HG03039 (cell line): ENCODE measurements at regions not wholly inside any gene's neighbourhood (a gene's known extent, or its start where the extent isn't known, plus 50 kb on each side); places are given as distances from the start of the nearest gene placed in this dataset.

Source experiments
- ATAC-seq: cut with Tn5 transposase; IDR thresholded peaks from one replicate; pipeline ENCODE4 v1.9.1; 2021; ENCODE audit warnings: mild to moderate bottlenecking, moderate library complexity; ENCODE audit not compliant: unreplicated experiment

DNA sequence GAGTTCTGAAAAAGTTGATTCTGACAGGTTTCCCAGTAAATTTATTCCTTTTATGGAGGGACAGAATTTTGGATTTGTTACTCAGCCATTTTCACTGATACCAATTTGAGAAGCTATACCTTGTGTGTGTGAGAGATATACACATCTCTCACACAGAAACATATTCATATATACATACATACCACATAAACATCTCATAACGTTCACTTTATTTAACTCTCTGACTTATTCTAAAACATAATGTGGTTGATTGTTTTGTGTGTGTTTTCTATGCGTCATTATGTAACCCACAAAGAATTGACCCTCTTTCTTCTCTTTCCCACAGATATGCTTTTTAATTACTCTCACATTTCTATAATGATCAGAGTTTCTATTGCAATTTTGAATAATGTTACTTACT lies 570.8 kb upstream of the TLE4 start:
- no peak for ATAC-seq

DNA sequence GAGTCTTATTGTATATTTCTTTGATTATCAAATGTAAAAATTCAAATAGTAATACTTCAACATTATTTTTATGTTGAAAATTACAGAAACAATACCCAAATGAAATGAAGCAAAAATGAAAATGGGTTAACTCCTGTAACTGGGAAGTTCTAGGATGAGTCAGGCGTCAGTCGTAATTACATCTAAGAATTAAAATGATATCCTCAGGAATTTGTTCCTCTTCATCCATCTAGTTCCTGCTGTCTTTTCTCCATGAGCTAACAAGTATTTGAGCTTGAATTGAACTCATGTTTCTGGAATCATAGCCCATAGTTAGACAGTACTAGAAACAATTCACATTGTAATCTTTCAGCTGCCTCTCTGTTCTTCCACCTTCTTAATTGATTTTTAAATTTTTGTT lies 568.3 kb upstream of the TLE4 start:
- no peak for ATAC-seq

DNA sequence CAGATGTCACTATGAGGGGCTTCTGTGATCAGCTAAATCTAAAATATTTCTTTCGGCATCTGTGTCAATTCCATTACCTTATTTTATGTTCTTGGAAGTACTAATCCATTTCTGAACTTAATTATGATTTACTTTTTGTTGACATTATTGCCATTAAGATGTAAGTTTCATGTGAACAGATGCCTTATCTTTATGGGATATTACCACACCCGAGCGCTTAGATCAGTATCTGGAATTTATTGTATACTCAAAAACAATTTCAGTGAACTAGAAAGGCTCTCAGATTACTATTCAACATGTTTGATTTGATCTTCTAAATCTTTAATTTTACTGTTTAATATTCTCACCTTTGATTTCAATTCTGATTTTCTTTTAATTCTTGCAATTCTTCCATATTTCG lies 567.7 kb upstream of the TLE4 start:
- no peak for ATAC-seq

DNA sequence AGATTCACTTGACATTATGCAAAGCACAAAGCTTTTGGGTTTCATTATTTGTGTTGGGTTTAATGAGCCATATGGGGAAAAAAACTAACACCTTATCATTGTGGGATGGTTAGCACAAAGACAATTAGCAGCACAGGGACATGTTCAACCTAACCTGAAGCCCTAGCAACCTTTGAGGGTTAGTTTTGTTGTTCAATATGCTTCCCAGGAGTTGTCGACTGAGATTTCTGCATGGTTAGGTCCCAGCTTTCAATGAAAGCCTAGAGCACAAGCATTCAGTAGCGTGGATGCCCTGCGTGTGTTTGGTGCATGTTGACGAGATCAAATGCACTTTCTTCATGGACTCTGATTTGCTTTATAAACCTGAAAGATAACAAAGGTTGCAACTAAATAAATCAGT lies 565.2 kb upstream of the TLE4 start:
- ATAC-seq: no peak

DNA sequence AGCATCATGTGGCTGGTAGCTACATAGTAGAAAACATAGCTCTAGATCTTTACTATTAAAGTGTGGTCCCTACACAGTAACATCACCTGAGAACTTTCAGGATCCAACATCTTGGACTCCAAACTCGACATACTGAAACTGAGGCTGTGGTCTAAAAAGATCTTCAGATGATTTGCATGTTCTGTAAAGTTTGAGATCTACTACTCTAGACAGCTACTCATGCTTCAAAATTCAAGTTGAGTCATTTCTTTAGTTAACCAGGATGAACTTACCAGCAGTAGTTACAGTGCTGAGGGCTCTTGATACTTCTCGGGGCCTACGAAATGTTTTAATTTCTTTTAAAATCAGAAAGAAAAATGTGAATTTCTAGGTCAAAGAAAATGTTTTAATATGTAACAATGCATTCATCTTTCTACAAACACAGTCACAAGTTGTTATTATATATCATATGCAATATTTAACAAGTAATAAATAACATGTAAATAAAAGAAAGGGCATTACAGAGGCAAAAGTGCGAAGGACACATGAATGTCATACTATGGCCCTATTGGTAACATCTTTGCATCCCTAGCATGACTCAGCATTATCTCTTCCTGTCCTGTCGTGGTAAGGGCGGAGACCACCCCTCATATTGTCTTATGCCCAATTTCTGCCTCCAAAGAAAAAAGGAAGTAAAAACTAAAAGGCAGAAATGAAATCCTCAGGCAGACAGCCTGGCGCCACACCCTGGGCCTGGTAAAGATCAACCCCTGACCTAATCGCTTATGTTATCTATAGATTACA lies 563.9 kb upstream of the TLE4 start:
- peak; percentile 87 for ATAC-seq

DNA sequence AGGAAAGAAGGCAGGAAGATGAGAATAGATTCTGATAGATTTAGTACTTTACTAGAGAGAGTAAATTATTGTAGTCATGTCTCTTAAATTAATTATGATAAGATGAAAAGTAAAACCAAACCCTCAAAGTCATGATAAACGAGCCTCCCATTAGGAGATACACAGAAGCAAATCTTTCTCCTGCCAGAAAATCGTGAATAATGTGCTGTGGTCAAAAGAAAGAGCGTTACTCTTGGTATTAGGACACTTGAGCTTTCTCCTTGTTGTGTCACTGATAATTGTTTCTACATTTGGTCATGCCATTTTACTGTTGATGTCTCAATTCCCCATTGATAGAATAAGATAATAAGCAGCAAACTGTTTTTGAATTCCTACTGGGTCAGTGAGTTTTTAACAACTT lies 562.8 kb upstream of the TLE4 start:
- no peak for ATAC-seq

DNA sequence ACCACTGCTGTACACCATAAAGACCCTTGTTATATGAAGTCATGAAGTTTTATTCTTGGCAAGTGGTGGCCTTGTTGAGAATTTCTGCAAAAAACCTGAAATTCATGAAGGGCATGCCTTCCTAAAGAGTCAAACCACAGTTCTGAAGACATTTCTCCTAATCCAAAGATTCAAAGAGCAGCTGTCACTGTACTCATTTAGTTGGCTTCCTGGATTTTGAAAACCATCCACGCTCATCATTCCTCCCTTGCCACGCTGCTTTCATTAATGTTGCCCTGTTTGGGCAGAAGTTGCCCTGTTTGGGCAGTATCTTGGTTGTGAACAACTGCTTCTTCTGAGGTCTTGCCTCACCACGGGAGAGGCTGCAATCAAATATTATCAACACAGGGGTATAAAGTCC lies 560.3 kb upstream of the TLE4 start:
- no peak for ATAC-seq

DNA sequence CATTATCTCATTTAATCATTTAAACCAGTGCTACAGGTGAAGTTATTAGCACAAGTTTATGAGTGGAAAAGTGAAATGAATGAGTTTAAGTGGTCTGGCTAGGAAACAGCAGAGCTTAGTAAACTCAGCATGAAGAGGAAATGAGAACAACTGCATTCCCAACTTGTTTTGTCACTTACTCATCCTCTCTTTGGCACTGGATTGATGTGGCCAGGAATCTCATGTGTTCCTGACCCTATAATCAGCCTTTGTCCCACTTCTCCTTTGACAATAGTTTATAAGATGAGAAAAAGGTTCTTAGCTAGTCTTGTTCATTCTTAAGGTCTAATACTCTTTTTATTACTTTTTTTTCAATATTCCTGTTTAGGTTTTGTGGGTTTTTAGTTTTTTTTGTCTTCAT lies 559.2 kb upstream of the TLE4 start:
- no peak for ATAC-seq

DNA sequence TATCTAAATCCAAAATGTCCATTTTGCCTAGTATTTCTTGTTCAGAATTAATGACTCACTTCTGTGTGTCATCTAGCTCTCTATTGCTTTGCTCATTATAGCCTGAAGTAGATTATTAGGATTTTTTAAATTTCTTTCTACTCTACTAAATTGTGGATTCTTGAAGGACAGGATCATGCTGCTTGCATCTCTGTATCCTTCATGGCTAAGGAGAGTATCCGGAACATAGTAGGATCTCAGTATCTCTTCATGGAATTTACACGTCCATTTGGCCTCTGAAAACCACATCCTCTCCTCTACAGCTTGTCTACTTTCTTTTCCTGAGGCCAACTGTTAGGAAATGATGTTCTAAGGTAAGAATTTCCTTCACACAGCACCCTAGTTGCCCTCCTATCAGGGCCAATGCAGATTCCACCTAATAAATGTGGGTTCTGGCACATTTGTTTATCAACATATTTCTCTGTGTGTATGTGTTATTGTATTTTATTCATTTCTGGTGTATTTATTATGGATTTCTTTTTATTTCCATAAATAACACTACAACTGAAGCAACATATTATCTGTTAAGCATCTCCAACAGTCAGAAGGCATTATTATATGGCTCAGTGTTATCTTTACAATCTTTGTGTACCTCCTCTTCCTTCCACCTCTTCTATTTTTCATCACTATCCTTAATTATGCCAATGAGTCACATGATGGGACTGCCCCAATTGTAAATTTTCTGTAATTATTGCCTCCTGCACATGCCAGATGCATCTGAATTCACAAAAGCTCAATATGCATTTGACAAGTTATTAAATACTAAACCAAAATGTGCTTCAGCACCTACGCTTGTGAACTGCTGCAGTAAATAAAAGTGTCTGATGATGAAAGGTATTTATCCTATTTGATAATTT lies 557.8 kb upstream of the TLE4 start:
- ATAC-seq: no peak

DNA sequence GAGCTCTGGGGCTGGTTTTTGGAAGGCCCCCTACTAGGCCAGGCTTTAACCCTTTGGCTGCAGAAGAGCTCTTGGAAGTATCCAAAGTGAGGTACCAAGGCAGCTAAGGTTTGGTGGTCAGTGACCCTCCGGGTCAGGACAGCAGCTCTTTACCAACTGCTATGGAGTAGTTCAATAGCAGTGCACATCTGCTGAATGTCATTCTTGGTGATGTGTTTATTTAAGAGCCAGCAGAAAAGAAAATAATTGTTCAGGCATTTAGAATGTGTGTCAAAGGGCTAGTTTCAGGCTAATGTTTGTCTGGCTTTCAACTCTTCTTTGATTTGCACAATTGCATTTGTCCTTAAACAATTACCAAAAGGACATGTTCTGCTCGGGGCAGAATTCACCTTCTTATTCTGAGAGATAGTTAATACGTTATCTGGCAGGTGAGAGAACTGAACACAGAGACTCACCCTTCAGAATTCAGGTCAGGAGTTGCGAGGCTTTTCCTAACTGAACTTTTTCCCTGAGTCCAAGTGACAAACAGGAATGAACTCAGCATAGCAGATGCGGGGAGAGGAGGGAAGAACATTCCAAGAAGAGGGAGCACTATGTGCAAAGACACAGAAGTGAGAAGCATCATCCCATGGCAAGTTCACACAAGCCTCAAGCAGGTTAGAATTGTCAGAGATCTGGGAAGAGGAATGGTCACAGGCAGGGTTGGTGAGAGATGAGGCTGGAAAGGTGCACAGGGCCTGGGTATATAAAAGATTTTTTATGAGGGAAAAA lies 556.7 kb upstream of the TLE4 start:
- no peak for ATAC-seq

DNA sequence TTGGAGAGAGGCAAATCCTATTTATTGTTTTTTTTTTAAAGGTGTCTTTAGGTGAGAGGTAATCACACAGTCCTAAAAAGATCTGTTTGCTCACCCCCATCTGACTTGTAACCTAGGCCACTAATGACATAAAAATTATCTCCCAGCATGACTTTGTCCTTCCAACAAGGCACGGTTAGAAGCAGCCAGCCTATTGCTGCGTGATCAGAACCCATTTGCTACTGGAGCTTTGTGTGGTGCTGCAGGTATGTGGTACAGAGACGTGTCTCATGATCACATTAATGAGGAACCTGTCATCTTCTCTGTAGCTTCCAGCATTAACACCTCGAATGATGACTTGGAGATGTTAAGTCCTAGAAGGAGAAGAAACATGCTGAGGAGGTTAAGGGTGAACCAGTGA lies 555.8 kb upstream of the TLE4 start:
- ATAC-seq: no peak

DNA sequence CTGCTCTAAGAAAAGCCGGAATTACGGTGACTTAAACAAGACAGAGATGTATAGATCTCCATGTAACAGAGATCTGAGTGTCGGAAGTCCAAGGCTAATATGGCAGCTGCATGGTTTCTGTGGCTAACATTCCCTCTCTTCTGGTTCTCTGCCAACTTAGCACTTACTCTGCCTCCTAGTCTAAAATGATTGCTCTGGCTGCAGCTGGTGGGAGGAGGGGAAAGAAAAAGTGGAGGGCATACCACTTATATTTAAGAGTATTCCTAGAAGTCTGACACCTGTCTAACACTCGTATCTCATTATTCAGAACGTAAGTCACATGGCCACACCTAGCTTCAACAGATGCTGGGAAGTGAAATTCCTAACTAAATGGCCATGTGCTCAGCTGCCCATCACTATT lies 551.5 kb upstream of the TLE4 start:
- ATAC-seq: no peak

DNA sequence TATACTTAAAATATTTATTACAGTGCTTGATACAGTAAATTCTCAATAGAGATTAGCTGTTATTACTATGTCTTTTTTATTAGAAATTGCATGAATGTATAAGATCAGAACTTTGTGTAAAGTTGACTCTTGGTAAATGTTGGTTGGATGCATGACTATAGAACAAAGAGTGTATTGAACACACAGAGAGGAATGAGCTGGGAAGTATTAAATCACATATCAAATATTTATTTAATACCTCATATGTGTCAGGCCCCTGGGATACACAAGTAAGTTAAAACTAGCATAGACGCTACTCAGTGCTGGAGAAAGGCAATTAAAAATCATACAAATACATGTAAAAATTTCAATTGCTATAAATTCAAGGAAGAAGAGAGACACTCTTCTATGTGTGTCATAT lies 550.7 kb upstream of the TLE4 start:
- no peak for ATAC-seq

DNA sequence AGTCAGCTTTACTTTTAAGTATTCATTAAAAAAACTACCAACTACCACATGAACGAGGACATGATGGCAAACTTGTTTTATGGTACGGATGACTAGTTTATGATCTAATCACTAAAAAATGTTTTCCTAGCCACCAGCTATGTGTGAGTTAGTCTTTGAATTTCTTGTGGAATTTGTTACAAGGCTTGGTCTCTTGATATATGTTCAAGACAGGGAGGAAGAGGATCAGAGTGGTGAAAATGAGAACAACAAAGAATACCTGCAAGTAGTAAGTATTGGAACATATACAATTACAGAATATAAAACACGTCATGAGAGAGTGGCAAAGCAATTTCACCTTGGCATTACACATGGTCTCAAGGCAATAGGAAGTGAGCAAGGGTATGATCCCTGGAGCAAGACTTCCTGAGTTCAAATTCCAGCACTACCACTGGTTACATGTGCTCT lies 548.6 kb upstream of the TLE4 start:
- no peak for ATAC-seq

DNA sequence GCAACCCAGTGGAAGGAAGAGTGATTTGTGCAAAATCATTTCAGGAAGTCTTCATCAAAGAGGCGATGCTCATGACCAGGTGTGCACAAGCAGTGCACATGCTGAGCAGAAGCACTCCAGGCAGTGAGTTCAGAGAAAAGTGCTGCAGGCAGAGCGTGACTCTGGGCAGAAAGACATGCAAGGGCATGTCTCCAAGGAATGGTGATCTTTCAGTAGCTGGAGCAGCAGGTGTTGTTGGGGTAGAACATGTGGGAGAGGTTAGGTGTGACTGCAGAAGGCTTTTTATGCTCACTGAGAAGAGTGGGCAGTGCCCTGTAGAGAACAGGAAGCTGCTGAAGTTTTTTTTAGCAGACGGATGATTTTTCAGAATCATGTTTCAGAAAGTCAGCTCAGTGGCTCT lies 545.4 kb upstream of the TLE4 start:
- peak; percentile 68 for ATAC-seq

DNA sequence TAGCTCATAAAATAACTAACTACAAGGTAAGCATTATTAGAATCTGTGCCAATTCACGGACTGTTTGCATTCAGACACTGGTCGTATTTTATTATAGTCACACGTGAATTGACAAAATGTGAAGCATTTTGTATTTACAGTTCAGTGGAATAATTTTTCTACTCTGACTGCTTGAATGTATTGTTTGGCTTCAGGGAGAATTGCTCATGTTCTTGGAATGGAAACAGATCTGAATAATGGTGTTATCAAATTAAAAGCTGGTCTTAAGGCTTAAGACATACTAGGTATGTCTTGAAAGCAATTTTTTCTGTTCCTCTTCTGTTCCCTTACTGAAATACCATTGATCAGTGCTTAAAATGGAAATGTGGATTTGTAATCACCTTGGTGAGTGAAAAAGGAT lies 543.7 kb upstream of the TLE4 start:
- no peak for ATAC-seq

DNA sequence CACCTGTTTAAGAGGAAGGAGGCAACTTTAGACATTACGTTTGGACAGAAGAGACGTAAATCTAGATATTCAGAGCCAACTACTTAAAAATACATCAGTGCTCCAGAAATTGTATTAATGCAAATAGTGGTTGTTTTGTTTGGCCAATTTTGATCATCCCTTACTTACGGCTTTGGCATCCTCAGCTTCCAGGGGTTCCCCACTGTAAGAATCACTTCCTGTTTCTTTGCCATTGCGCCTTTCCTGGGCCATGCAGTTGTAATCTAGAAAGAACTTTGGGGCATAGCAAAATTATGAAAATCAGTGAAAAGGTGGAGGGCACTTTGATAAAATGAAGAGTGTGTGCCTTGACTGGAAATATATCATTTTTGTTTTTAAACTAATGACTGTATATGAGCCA lies 537.2 kb upstream of the TLE4 start:
- ATAC-seq: no peak

DNA sequence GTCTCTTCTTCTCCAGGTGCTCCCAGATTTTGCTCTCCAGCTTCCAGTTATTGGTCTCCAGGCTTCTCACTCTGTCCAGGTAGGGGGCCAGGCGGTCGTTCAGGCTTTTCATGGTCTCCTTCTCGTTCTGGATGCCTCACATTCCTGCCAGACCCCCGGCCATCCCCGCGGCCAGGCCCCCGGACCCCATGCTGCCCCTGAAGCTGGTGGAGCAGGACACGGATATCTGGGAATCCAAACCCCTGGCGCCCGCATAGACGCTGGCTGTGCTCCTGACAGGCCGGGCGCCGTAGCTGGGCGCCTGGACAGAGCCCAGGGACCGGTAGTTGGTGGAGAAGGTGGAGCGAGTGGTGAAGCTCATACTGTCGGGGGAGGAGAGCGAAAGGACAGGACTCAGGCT lies 534.4 kb upstream of the TLE4 start:
- ATAC-seq: no peak

DNA sequence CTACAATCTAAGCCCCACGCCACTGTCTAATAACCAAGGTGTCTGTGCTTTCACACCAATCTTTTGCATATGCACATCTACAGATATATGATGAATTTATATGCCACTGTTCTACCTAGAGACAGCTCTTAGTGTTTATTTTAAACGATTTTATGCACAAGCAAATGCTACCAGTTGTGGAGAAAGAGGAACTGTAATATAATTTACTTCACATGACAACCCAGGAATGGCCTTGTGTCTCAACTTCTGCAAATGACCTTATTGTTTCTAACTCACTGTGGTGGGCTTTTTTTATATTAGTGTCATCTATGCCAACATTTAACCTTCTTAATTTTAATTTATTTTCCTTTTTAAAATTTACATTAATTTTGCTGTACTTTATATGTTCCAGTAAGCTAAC lies 531.1 kb upstream of the TLE4 start:
- ATAC-seq: no peak

DNA sequence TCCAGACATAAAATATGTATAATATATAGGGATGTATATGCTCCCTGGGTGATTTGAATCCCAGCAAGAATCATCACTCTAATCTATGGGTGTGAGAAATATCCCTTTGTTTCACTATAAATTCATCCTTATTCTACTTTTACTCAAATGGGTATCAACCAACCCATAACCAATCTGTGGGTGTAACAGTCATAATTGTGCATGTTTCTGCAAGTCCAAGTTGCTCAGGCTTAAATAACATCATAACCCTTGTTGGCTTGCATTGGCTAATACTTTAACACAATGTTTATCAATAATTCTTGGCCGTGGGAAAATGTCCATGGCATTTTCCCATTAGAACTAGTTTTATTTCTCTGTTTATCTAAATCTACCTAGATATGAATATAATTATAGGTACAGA lies 530.5 kb upstream of the TLE4 start:
- no peak for ATAC-seq

DNA sequence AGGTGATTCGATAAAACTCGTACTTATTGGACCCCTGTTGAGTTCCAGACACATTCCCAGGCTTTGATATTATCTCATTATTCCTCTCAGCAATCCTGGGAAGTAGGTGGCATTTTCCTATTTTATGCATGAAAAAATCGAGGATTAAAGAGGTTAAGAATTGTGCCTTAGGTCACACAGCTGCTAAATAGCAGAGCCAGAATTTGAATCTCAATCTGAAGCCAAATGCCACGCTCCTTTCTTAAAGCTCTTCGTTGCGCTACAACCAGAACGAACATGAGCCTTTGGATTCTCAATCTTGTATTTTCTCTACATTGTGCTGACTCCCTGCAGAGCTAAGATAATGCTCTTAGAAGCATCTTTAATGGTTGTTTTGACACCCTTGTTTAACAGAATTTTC lies 527.8 kb upstream of the TLE4 start:
- ATAC-seq: no peak

DNA sequence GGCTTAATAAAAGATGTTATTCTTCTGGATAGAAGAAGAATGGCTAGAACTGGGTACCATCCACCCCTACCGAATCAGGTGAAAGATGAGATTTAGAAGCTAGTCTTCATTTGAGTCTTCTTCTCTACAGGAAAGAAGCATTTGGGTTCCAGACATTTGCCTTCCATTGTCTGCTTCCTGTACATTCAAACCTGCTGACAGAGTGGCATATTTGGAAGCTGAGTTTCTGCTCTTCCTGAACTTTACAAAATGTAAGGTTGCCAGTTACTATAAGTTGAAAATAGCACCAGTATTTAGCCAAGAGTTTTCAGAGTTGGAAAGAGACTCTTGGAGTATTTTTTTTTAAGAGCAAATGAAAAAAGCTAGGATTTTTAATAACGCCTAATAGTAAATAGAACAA lies 525.4 kb upstream of the TLE4 start:
- no peak for ATAC-seq
